ENCODE measurements at regions not wholly inside any gene's neighbourhood (a gene's known extent, or its start where the extent isn't known, plus 50 kb on each side); places are given as distances from the start of the nearest gene placed in this dataset.

GRCh38 chr6:4533576-4533975 lies 242.6 kb upstream of the CDYL start:
- no peak for TF ChIP-seq ZNF70 (CRISPR knock-in tag; IDR thresholded peaks at IDR 0.05)
- TF ChIP-seq TCF4 (CRISPR knock-in tag; IDR thresholded peaks at IDR 0.05; ENCODE audit: borderline replicate concordance): no peak
- no peak for TF ChIP-seq ESRRG (CRISPR knock-in tag; IDR thresholded peaks at IDR 0.05)
- no peak for TF ChIP-seq ARNTL (CRISPR knock-in tag; IDR thresholded peaks at IDR 0.05; ENCODE audit: borderline replicate concordance, low read depth)
- no peak for TF ChIP-seq GLIS3 (CRISPR knock-in tag; IDR thresholded peaks at IDR 0.05)
- TF ChIP-seq BACH2 (CRISPR knock-in tag; IDR thresholded peaks at IDR 0.05; ENCODE audit: borderline replicate concordance): no peak
- no peak for TF ChIP-seq POU6F1 (CRISPR knock-in tag; IDR thresholded peaks at IDR 0.05; ENCODE audit: borderline replicate concordance, low read depth)
- TF ChIP-seq ZNF8 (CRISPR knock-in tag; IDR thresholded peaks at IDR 0.05): no peak
- TF ChIP-seq SNAI2 (CRISPR knock-in tag; IDR thresholded peaks at IDR 0.05): no peak
- no peak for TF ChIP-seq TOX (CRISPR knock-in tag; IDR thresholded peaks at IDR 0.05; ENCODE audit: borderline replicate concordance)
- no peak for TF ChIP-seq ZC3H10 (CRISPR knock-in tag; IDR thresholded peaks at IDR 0.05)
- TF ChIP-seq CSDC2 (CRISPR knock-in tag; IDR thresholded peaks at IDR 0.05): no peak
- no peak for TF ChIP-seq ZFP30 (CRISPR knock-in tag; IDR thresholded peaks at IDR 0.05)
- TF ChIP-seq ZFP3 (CRISPR knock-in tag; IDR thresholded peaks at IDR 0.05): no peak
- no peak for TF ChIP-seq CSRNP3 (CRISPR knock-in tag; IDR thresholded peaks at IDR 0.05)
- no peak for TF ChIP-seq PATZ1 (CRISPR knock-in tag; IDR thresholded peaks at IDR 0.05; ENCODE audit: borderline replicate concordance)
- no peak for ATAC-seq

GRCh38 chr6:4531406-4531805 lies 244.8 kb upstream of the CDYL start:
- TF ChIP-seq ZNF565 (CRISPR knock-in tag; conservative IDR thresholded peaks at IDR 0.05; ENCODE audit: low read depth): no peak
- TF ChIP-seq SNAI2 (CRISPR knock-in tag; IDR thresholded peaks at IDR 0.05): no peak
- TF ChIP-seq ZFP3 (CRISPR knock-in tag; IDR thresholded peaks at IDR 0.05): no peak
- no peak for TF ChIP-seq ZNF8 (CRISPR knock-in tag; IDR thresholded peaks at IDR 0.05)
- no peak for TF ChIP-seq ESRRG (CRISPR knock-in tag; IDR thresholded peaks at IDR 0.05)
- TF ChIP-seq GLIS3 (CRISPR knock-in tag; IDR thresholded peaks at IDR 0.05): no peak
- no peak for ATAC-seq

- TF ChIP-seq CREB5 (CRISPR knock-in tag; IDR thresholded peaks at IDR 0.05; ENCODE audit: low read depth) (no peak), CSDC2 (CRISPR knock-in tag; IDR thresholded peaks at IDR 0.05) (no peak), ISL1 (CRISPR knock-in tag; IDR thresholded peaks at IDR 0.05) (no peak), ZNF70 (CRISPR knock-in tag; IDR thresholded peaks at IDR 0.05) (no peak), BACH2 (CRISPR knock-in tag; IDR thresholded peaks at IDR 0.05; ENCODE audit: borderline replicate concordance) (no peak), TCF4 (CRISPR knock-in tag; IDR thresholded peaks at IDR 0.05; ENCODE audit: borderline replicate concordance) (no peak), GLIS3 (CRISPR knock-in tag; IDR thresholded peaks at IDR 0.05) (no peak), ZNF565 (CRISPR knock-in tag; conservative IDR thresholded peaks at IDR 0.05; ENCODE audit: low read depth) (no peak), ZC3H10 (CRISPR knock-in tag; IDR thresholded peaks at IDR 0.05) (no peak), TOX (CRISPR knock-in tag; IDR thresholded peaks at IDR 0.05; ENCODE audit: borderline replicate concordance) (no peak), CSRNP3 (CRISPR knock-in tag; IDR thresholded peaks at IDR 0.05) (no peak), PPARA (CRISPR knock-in tag; IDR thresholded peaks at IDR 0.05; ENCODE audit: borderline replicate concordance) (no peak), RARB (CRISPR knock-in tag; IDR thresholded peaks at IDR 0.05) (no peak), SNAI2 (CRISPR knock-in tag; IDR thresholded peaks at IDR 0.05) (no peak)
- no peak for ATAC-seq
Measured at GRCh38 chr6:4522453-4522852, 253.8 kb upstream of the CDYL start.

Measured in SK-N-SH treated with all-trans-retinoic acid at 6 μM for 48 hours (cell line).